ENCODE measurements at regions not wholly inside any gene's neighbourhood (a gene's known extent, or its start where the extent isn't known, plus 50 kb on each side); places are given as distances from the start of the nearest gene placed in this dataset.
A peak's percentile ranks its signal among the peaks of the same experiment; 100 is the strongest.
"Not testable (repeated sequence)": the region's sequence is repeated elsewhere in the genome, so short reads cannot be mapped to it uniquely, and the experiment has no call there.

- no peak for DNase-seq
Measured at GRCh38 chr1:90864681-90865080, 147.6 kb upstream of the BARHL2 start.

GRCh38 chr1:90862782-90863181 lies 145.7 kb upstream of the BARHL2 start:
- no peak for DNase-seq

- not testable (repeated sequence) for DNase-seq
Measured at GRCh38 chr1:90861421-90861820, 144.3 kb upstream of the BARHL2 start.

- no peak for DNase-seq
Measured at GRCh38 chr1:90856463-90857007, 139.4 kb upstream of the BARHL2 start.

GRCh38 chr1:90854397-90854924 lies 137.4 kb upstream of the BARHL2 start:
- no peak for DNase-seq

- no peak for DNase-seq
Measured at GRCh38 chr1:90851711-90852050, 134.6 kb upstream of the BARHL2 start.

GRCh38 chr1:90850898-90851710 lies 134.0 kb upstream of the BARHL2 start:
- DNase-seq = peak; percentile 77

- DNase-seq = no peak
Measured at GRCh38 chr1:90850181-90850897, 133.2 kb upstream of the BARHL2 start.

GRCh38 chr1:90841473-90841872 lies 124.4 kb upstream of the BARHL2 start:
- no peak for DNase-seq

- no peak for DNase-seq
Measured at GRCh38 chr1:90840352-90840751, 123.2 kb upstream of the BARHL2 start.

GRCh38 chr1:90839323-90839722 lies 122.2 kb upstream of the BARHL2 start:
- DNase-seq = no peak

- no peak for DNase-seq
Measured at GRCh38 chr1:90838720-90839119, 121.6 kb upstream of the BARHL2 start.

GRCh38 chr1:90837420-90837819 lies 120.3 kb upstream of the BARHL2 start:
- no peak for DNase-seq

GRCh38 chr1:90836345-90836679 lies 119.2 kb upstream of the BARHL2 start:
- no peak for DNase-seq

- no peak for DNase-seq
Measured at GRCh38 chr1:90835661-90836344, 118.7 kb upstream of the BARHL2 start.

GRCh38 chr1:90834886-90835660 lies 118.0 kb upstream of the BARHL2 start:
- DNase-seq = no peak

- DNase-seq = no peak
Measured at GRCh38 chr1:90834354-90834885, 117.3 kb upstream of the BARHL2 start.

GRCh38 chr1:90833466-90834110 lies 116.5 kb upstream of the BARHL2 start:
- DNase-seq = no peak

GRCh38 chr1:90831910-90832309 lies 114.8 kb upstream of the BARHL2 start:
- DNase-seq = no peak

- DNase-seq = no peak
Measured at GRCh38 chr1:90826834-90827233, 109.7 kb upstream of the BARHL2 start.

- DNase-seq = no peak
Measured at GRCh38 chr1:90826024-90826423, 108.9 kb upstream of the BARHL2 start.

- DNase-seq = no peak
Measured at GRCh38 chr1:90824551-90824950, 107.4 kb upstream of the BARHL2 start.
